ENCODE measurements at regions not wholly inside any gene's neighbourhood (a gene's known extent, or its start where the extent isn't known, plus 50 kb on each side); places are given as distances from the start of the nearest gene placed in this dataset.
"Not testable (repeated sequence)": the region's sequence is repeated elsewhere in the genome, so short reads cannot be mapped to it uniquely, and the experiment has no call there.

DNA sequence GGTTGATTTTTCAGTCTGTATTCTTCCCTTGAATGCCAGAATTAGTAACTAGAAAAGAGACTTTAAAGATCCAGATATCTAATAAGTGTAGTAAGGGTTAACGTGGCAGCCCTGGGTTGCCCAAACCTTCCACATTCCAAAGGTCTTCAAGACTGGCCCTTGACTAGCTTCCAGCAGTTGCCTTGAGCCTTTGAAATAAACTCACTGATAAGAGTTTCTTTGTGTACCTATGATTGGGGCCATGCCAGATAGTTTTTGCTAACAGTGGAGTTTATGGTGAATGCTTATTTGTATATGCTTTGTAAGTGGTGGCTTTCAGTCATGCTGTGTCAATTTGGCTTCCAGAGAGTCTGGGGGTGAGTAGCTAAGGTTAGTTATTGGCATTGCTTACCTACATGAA, 722.3 kb downstream of the RNF144A start:
- Histone ChIP-seq H3K79me2 (replicated peaks; ENCODE audit: insufficient read depth, low read length) (no peaks in the 10 kb centered on the region), H3K9me3 (ENCODE audit: low read length) (no peaks in the 10 kb centered on the region), H2AFZ (ENCODE audit: low read depth, low read length) (no peak overlapping the region), H3K9ac (ENCODE audit: low read length) (no peak overlapping the region), H4K20me1 (ENCODE audit: insufficient read depth) (no peaks in the 10 kb centered on the region), H3K4me3 (ENCODE audit: low read length) (no peak overlapping the region), H3K36me3 (ENCODE audit: insufficient read depth, low read length) (no peaks in the 10 kb centered on the region), H3K27ac (ENCODE audit: low read length) (no peak overlapping the region), H3K9me2 (ENCODE audit: insufficient read depth, low read length) (no peaks in the 10 kb centered on the region), H3K4me2 (ENCODE audit: low read length) (no peak overlapping the region), H3F3A (ENCODE audit: insufficient read depth, low read length, poor library complexity, severe bottlenecking) (no peaks in the 10 kb centered on the region), H3K27me3 (ENCODE audit: insufficient read depth, low read depth, low read length) (no peaks in the 10 kb centered on the region)
- TF ChIP-seq, protein P1, sequence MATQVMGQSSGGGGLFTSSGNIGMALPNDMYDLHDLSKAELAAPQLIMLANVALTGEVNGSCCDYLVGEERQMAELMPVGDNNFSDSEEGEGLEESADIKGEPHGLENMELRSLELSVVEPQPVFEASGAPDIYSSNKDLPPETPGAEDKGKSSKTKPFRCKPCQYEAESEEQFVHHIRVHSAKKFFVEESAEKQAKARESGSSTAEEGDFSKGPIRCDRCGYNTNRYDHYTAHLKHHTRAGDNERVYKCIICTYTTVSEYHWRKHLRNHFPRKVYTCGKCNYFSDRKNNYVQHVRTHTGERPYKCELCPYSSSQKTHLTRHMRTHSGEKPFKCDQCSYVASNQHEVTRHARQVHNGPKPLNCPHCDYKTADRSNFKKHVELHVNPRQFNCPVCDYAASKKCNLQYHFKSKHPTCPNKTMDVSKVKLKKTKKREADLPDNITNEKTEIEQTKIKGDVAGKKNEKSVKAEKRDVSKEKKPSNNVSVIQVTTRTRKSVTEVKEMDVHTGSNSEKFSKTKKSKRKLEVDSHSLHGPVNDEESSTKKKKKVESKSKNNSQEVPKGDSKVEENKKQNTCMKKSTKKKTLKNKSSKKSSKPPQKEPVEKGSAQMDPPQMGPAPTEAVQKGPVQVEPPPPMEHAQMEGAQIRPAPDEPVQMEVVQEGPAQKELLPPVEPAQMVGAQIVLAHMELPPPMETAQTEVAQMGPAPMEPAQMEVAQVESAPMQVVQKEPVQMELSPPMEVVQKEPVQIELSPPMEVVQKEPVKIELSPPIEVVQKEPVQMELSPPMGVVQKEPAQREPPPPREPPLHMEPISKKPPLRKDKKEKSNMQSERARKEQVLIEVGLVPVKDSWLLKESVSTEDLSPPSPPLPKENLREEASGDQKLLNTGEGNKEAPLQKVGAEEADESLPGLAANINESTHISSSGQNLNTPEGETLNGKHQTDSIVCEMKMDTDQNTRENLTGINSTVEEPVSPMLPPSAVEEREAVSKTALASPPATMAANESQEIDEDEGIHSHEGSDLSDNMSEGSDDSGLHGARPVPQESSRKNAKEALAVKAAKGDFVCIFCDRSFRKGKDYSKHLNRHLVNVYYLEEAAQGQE (IDR thresholded peaks at IDR 0.05; ENCODE audit: borderline replicate concordance) = no peak
- TF ChIP-seq EZH2 (IDR thresholded peaks at IDR 0.05; ENCODE audit: borderline replicate concordance, insufficient read depth, low read length, poor library complexity, severe bottlenecking) (no peak), EP300 (conservative IDR thresholded peaks at IDR 0.05; ENCODE audit: poor library complexity, severe bottlenecking) (no peak), MXI1 (conservative IDR thresholded peaks at IDR 0.05; ENCODE audit: poor library complexity, severe bottlenecking) (no peak), RAD21 (conservative IDR thresholded peaks at IDR 0.05) (no peak), POLR2AphosphoS5 (IDR thresholded peaks at IDR 0.05) (no peak), SMC3 (conservative IDR thresholded peaks at IDR 0.05; ENCODE audit: poor library complexity) (no peak), TAF1 (IDR thresholded peaks at IDR 0.05; ENCODE audit: low read depth) (no peak)
- TF ChIP-seq, protein P2, sequence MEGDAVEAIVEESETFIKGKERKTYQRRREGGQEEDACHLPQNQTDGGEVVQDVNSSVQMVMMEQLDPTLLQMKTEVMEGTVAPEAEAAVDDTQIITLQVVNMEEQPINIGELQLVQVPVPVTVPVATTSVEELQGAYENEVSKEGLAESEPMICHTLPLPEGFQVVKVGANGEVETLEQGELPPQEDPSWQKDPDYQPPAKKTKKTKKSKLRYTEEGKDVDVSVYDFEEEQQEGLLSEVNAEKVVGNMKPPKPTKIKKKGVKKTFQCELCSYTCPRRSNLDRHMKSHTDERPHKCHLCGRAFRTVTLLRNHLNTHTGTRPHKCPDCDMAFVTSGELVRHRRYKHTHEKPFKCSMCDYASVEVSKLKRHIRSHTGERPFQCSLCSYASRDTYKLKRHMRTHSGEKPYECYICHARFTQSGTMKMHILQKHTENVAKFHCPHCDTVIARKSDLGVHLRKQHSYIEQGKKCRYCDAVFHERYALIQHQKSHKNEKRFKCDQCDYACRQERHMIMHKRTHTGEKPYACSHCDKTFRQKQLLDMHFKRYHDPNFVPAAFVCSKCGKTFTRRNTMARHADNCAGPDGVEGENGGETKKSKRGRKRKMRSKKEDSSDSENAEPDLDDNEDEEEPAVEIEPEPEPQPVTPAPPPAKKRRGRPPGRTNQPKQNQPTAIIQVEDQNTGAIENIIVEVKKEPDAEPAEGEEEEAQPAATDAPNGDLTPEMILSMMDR (IDR thresholded peaks at IDR 0.05; ENCODE audit: poor library complexity, severe bottlenecking) = no peak

GRCh38 chr2:7641272-7641671, 724.1 kb downstream of the RNF144A start:
- not testable (repeated sequence) for H3K4me2 ChIP-seq (ENCODE audit: low read length); H3K27me3 ChIP-seq (ENCODE audit: insufficient read depth, low read depth, low read length); H3K36me3 ChIP-seq (ENCODE audit: insufficient read depth, low read length); H3K9me2 ChIP-seq (ENCODE audit: insufficient read depth, low read length); H2AFZ ChIP-seq (ENCODE audit: low read depth, low read length); H3K9me3 ChIP-seq (ENCODE audit: low read length); H4K20me1 ChIP-seq (ENCODE audit: insufficient read depth); H3K9ac ChIP-seq (ENCODE audit: low read length); H3K79me2 ChIP-seq (replicated peaks; ENCODE audit: insufficient read depth, low read length); H3F3A ChIP-seq (ENCODE audit: insufficient read depth, low read length, poor library complexity, severe bottlenecking); H3K4me3 ChIP-seq (ENCODE audit: low read length); H3K27ac ChIP-seq (ENCODE audit: low read length)

GRCh38 chr2:7646024-7646423, 728.8 kb downstream of the RNF144A start:
- Histone ChIP-seq H3F3A (ENCODE audit: insufficient read depth, low read length, poor library complexity, severe bottlenecking) (no peaks in the 10 kb centered on the region), H3K4me2 (ENCODE audit: low read length) (no peak overlapping the region), H3K9me3 (ENCODE audit: low read length) (no peaks in the 10 kb centered on the region), H3K9ac (ENCODE audit: low read length) (no peak overlapping the region), H3K79me2 (replicated peaks; ENCODE audit: insufficient read depth, low read length) (no peaks in the 10 kb centered on the region), H2AFZ (ENCODE audit: low read depth, low read length) (no peak overlapping the region), H3K36me3 (ENCODE audit: insufficient read depth, low read length) (no peaks in the 10 kb centered on the region), H3K4me3 (ENCODE audit: low read length) (no peak overlapping the region), H3K9me2 (ENCODE audit: insufficient read depth, low read length) (no peaks in the 10 kb centered on the region), H4K20me1 (ENCODE audit: insufficient read depth) (no peaks in the 10 kb centered on the region), H3K27me3 (ENCODE audit: insufficient read depth, low read depth, low read length) (no peaks in the 10 kb centered on the region), H3K27ac (ENCODE audit: low read length) (no peak overlapping the region)
- TF ChIP-seq POLR2AphosphoS5 (IDR thresholded peaks at IDR 0.05) = no peak
- TF ChIP-seq MXI1 (conservative IDR thresholded peaks at IDR 0.05; ENCODE audit: poor library complexity, severe bottlenecking) = no peak

Data from neural cell (in vitro differentiated cells).